ENCODE measurements at regions not wholly inside any gene's neighbourhood (a gene's known extent, or its start where the extent isn't known, plus 50 kb on each side); places are given as distances from the start of the nearest gene placed in this dataset.

DNA sequence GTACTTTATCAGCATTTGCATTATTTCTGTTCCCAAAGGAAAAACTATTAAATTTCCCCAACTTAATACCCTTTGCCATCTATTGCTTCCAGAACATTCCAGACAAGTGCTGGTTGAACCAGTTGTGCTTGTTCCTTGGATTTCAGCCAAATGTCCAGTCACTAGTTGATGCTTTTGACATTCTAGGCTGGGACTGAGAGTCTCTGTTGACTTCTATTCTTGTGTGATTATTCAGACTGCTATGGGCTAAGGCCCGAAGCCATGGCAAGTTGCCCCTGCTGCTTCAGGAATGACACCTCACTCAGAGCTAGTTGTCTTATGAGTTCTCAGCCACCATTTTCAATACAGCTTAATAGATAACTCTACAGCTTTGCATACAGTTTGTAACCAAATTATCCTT lies 458.1 kb upstream of the ARGLU1 start:
- TF ChIP-seq, protein P1, sequence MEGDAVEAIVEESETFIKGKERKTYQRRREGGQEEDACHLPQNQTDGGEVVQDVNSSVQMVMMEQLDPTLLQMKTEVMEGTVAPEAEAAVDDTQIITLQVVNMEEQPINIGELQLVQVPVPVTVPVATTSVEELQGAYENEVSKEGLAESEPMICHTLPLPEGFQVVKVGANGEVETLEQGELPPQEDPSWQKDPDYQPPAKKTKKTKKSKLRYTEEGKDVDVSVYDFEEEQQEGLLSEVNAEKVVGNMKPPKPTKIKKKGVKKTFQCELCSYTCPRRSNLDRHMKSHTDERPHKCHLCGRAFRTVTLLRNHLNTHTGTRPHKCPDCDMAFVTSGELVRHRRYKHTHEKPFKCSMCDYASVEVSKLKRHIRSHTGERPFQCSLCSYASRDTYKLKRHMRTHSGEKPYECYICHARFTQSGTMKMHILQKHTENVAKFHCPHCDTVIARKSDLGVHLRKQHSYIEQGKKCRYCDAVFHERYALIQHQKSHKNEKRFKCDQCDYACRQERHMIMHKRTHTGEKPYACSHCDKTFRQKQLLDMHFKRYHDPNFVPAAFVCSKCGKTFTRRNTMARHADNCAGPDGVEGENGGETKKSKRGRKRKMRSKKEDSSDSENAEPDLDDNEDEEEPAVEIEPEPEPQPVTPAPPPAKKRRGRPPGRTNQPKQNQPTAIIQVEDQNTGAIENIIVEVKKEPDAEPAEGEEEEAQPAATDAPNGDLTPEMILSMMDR (IDR thresholded peaks at IDR 0.05; ENCODE audit: extremely low read depth in 1 of 2, insufficient read depth in 1 of 2, low read depth in 1 of 2, low read length in 2 of 2) = no peak
- TF ChIP-seq EZH2 (IDR thresholded peaks at IDR 0.05; ENCODE audit: borderline replicate concordance, low read depth, low read length, severe bottlenecking) (no peak), POLR2A (IDR thresholded peaks at IDR 0.05; ENCODE audit: low read depth, low read length) (no peak), POLR2AphosphoS5 (IDR thresholded peaks at IDR 0.05; ENCODE audit: insufficient read depth, low read depth, low read length) (no peak), FOS (IDR thresholded peaks at IDR 0.05; ENCODE audit: borderline replicate concordance, insufficient read depth, low read length) (no peak), MYC (IDR thresholded peaks at IDR 0.05; ENCODE audit: low read depth, low read length) (no peak), JUN (IDR thresholded peaks at IDR 0.05; ENCODE audit: borderline replicate concordance, insufficient read depth, insufficient read length, low read depth) (no peak)
- TF ChIP-seq, protein P2, sequence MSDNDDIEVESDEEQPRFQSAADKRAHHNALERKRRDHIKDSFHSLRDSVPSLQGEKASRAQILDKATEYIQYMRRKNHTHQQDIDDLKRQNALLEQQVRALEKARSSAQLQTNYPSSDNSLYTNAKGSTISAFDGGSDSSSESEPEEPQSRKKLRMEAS (IDR thresholded peaks at IDR 0.05; ENCODE audit: insufficient read depth, insufficient read length) = no peak
